Cerebellar cortex (tissue), 1 donor: ENCODE measurements at regions not wholly inside any gene's neighbourhood (a gene's known extent, or its start where the extent isn't known, plus 50 kb on each side); places are given as distances from the start of the nearest gene placed in this dataset.

Source experiments
- DNase-seq: peaks from one replicate; pipeline ENCODE4 v3.0.0-alpha.2; 2015; ENCODE audit warnings: low spot score

DNA sequence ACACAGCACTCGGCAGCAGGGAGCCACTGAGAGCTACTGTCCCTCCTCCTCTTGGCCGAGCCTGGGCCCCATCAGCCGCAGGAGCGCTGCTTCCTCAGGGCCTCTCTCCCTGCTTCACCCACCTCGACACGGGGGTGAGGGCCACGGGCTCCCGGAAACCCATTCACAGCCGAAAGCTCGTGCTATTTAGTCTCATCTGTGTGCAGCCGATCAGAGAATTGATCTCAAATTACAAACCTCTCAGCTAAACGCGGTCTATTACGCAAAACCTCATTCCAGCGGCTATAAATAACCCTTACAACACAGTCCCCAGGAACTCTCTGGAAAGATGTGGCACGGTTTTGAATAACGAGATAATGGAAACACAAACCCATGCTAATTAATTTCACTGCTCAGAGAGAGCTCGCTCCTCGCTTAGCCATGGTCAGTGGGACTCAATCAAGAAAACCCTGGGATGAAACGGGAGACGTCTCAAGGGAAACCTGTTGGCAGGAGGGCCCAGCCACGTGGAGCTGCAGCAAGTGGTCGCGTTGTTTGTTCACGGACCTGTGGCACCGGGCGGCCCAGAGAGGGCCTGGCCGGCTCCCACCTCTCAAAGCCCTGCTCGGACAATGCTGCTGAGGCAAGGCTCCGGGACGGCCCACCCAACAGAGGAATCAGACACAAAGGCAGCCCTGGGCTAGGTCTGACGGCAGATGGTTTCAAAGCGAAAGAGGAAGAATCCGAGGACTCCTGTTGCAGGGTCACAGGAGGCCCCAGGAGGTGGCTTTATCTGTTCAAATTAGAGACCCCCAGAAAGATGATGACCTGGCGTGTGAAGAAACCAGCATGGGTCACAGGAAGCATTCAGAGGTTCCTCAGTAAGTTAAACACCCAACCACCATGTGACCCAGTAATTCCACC, 210.5 kb downstream of the CTTN start:
- no peak for DNase-seq

DNA sequence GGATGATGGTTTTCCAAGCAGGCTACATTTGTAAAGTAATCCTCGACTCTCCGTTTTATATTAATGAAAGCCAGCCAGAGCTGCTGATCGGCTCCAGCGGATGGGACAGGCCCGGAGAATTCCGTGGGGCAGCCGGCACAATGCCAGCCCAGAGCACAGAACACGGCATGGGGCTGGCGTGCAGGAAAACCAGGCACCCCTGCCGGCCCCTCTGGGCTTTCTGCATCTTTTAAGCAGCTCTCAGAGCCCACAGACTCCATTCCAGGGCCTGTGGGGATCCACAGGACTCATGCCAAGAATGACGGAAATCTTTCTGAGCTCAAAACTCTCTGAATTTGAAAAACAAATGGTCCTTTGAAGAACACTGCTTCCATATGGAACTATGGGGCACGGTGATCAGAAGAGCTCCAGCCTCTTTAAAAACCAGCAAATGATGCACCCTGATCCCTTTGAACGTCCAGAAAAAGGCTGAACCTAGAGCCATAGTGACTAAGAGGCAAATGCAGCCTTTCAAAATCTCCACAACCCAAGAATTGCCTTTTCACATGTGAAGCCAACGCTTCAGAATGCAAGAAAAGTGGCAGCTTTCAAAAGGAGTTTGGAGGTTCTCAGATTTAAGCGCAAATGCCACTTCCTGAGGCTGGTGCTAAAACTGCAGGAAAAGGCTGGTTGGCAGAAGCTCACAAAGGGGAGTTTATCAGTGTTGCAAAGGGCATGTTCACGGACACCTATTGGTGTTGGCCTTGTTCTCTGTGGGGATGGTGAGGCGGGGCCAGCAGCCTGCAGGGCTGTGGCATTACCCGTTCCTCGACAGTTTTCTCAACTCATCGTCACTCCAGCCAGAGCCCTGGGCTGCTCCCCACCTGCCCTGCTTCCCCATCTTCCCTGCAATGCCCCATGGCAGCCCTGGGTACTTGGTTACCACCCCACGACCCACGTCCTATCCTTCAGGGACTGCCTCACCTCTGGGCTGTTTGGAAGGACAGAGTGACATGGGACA, 212.5 kb downstream of the CTTN start:
- no peak for DNase-seq

DNA sequence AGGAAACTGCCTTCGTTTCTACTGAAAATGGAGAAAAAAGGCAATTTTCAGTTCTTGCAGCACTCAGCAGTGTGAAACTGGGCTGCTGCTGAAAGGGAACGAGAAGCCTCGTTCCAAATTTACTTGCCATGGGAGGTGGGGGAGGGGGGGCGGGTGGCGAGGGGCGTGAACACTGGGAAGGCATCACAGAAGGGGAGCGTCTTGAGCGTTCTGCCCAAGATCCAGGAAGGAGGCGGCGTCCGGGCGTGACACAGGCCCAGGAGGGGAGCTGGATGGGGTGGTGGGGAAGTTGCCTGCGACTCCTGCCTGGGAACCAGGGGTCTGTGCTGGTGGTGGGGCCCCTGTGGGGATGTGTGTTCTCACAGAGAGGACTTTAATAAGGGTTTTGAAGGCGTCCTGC, 213.5 kb downstream of the CTTN start:
- DNase-seq: no peak

DNA sequence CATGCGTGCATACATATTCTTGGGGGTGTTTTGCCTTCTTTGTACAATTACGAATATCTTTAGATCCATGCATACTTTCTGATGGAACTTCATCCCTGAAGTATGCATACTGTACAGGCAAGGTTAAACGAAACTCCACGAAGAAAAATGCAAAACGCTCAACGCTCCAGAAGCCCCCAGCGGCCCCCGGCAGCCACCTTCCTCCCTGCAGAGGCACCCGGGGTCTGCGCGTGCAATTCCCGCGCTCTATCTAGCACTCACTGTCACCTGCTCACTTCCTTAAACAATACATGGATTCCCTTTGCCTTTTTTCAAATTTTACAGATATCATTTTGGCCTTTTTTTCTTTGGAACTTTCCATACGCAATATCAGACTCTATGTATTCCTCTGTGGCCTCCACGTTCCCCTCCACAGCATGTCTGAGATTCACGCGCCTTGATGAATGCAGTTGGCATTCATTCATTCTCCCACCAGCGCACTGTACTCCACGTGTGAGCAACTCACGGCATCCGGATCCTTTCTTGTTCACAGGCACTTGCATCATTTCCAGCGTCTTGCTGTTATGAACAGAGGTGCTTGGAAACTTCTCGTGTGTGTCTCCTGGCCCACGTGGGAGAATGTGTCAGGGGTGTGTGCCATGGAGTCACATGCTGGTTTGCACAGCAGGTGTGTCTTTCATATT, 214.3 kb downstream of the CTTN start:
- DNase-seq: no peak

DNA sequence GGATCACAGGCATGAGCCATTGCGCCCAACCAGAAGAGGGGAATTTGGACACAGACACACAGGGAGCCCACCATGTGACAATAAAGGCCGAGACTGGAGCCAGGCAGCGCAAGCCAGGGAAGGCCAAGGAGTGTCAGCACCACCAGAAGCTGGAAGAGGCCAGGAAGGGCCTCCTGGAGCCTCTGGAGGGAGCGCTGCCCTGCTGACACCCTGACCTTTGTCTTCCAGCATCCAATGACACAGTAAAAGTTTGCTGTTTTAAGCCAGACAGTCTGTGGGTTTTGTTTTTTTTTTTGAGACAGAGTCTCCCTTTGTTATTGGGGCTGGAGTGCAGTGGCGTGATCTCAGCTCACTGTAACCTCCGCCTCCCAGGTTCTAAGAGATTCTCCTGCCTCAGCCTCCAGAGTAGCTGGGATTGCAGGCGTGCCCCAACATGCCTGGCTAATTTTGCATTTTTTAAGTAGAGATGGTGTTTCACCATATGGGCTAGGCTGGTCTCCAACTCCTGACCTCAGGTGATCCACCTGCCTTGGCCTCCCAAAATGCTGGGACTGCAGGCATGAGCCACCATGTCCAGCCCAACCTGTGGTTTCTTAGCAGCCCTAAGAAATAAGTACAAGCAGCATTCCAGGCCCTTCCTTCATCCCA, 215.8 kb downstream of the CTTN start:
- no peak for DNase-seq

DNA sequence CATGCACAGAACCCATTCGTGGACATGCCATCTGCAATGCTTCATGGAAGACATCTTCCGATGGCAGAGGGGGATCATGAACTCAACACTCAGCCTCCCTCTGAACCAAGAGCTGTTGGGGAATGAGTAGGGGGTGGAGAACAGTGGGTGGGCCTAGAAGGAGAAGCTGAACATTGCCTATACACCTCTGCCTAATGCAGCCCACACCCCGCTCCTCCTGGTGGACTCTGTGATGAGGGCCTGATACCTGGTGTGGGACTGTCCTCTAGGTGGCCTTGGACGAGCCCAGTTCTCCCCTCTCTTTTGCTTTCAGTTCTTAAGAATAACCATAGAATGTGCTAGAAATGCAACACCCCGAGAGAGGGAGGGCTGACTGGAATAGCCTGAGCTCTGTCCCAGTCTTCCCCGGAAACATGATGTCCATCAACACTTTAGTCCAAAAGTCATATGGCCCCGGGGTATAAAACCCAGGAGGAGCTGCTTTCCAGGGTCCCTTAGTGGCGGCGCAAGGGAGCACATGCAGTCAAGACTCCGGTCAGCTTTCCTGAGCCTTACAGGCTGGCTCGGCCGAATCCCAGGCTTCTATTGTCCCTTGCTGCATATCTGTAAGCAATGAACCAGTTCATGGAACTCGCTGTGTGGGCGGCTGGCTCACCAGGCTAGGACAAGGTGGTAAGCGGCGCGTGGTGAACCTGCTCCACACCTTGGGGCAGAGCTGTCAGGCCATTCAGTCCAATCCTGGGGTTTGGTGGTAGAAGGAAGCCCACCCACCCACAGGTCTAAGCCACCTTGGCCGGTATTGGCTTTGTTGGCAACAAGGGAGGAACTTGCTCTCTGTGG, 216.9 kb downstream of the CTTN start:
- DNase-seq: no peak

DNA sequence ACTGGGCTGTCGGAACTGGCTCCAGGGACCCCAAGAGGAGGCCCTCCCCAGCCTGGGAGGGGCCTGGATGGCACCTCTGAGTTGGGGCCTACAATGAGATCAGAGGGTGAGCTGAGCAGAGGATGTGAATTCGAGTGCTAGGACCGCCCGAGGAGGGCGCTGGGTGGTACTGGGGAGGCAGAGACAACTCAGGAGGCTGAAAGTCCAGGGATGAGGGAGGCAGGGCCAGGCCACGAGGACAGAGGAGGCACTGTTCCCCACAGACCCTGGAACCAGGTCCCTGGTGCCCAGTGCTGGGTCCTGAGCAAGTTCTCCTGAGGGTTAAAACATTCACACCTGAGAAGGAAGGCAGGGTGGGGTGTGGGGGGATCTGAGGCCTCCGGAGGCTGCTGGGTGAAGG, 218.0 kb downstream of the CTTN start:
- DNase-seq: no peak

DNA sequence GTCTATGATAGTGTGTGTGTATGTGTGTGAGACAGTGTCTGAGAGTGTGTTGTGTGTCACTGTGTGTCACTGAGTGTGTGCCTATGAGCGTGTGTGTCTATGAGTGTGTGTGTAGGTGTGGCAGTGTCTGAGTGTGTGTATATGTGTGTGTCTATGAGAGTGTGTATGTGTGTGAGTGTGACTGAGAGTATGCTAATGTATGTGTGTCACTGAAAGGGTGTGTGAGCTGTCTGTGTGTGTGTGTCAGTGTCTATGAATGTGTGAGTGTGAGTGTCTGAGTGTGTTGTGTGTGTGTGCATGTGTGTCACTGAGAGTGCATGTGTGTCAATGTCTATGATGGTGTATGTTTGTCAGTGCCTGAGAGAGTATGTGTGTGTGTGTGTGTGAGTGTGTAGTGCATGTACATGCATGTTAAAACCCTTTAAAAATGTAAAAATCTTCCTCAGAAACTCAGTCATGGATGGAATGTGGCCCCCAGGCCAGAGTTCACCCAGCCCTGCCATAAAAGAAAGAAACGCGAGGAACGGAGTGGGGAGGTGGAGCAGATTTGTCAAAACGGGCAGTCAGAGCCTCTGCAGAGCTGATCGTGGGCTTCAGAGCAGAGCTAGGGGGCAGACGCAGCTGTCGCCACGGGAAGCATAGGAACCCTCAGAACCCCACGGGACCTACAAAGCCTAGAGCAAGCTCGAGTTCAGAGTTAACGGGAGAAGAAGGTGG, 218.8 kb downstream of the CTTN start:
- DNase-seq: no peak

DNA sequence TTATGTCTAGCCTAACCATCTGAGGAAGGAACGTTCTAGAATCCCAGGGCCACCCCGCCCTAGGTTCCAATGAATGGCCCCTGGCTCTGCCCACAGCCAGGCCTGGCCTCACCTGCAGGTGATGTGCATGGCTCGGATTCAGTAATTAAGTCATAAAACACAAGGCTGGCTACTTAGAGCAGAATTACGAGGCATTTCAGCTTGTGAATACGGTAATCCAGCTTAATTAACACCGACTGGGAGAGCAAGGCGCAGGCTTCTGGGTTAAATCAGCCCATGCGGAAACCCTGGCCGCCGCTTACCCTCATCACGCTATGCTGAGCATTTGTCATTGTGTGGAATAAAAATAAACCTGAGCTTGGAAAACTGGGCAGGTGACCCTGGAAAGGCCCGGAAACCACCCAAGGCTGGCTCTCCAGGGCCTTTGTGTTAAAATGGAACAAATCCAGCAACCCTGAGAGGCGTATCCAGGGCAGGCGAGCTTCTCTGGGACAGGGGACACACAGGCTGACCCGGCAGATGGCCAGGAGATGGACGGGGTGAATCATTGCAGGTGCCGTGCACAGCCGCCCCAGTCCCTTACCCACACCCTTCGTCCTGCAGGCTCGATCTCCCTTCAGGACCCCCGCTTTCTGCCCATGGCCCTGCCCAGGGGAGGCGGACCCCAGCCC, 220.2 kb downstream of the CTTN start:
- DNase-seq: peak; percentile 68

DNA sequence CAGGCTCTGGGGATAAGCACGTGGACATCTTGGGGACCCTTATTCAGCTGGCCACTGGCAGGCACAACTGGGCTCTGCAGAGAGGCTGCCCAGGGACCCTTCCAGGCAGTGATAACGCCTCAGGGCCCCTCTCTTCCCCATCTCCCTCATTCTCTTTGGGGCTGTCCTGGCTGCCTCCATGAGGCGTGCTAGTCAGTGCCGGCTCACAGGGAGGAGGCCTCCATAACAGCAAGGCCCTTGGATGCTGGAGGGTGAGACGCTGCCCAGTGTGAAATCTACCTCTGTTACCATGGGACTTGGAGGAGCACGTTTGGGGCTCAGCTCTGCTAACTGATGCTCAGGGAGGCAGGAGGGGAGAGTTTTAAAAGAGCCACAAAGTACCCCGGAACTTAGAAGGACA, 221.3 kb downstream of the CTTN start:
- no peak for DNase-seq

DNA sequence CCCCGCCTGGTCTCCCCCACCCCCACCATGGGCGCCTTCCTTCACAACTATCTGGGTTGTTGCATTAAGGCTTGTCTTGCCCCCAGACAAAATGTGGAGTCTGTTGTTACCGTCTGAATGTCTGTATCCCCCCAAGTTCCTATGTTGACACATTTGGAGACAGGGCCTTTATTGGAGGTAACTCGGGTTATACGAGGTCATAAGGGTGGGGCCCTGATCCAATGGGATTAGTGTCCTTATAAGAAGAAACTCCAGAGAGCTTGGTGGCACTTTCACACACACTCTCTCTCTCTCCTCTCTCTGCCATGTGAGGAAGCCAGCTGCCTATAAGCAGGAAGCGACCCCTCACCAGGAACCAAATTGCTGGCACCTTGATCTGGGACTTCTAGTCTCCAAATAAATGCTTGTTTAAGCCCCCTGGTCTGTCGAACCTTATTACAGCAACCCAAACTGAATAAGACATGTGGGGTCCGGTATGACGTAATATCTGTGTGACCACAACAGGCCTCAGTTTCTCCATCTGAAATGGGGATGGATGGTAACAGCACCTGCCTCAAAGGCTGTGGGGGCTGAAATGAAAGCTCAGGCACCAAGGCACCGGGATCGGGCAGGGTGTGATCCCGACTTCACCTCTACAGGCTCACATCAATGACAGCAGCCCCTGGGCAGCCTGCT, 222.3 kb downstream of the CTTN start:
- DNase-seq: no peak

DNA sequence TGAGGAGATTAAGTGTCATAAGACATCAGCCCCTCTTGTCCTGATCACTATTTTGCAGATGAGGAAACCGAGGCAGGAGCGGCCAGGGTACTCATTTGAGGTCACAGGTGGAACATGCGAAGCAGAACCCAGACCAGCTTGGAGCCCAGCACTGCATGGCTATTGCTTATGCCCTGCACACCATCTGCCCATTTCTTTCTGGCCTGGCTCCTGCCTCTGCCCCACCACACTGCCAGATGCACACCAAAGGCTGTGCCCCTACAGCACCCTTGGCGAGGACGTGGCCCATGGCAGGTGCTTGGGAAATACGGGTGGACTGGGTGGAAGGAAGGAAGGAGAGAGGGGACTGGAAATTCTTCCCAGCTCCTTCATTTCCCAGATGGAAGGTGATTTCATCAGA, 222.9 kb downstream of the CTTN start:
- no peak for DNase-seq

DNA sequence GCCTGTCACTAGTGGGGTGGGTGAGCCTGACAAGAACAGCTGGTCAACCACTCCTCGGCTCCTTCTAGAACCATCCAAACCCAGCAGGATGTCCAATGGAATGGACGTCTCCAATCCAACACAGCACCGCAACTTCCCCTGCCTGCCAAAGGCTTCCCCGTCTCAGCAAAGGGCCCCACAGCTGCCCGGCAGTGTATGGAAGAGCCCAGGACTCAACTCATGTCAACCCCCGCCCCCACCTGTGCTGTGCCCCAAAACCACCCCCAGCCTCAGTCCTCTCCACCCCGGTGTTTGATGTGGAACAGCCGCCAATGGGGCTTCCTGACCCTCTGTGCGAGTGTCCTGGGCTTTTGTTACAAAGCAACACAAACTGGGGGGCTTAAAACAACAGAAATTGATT, 223.8 kb downstream of the CTTN start:
- DNase-seq: no peak

DNA sequence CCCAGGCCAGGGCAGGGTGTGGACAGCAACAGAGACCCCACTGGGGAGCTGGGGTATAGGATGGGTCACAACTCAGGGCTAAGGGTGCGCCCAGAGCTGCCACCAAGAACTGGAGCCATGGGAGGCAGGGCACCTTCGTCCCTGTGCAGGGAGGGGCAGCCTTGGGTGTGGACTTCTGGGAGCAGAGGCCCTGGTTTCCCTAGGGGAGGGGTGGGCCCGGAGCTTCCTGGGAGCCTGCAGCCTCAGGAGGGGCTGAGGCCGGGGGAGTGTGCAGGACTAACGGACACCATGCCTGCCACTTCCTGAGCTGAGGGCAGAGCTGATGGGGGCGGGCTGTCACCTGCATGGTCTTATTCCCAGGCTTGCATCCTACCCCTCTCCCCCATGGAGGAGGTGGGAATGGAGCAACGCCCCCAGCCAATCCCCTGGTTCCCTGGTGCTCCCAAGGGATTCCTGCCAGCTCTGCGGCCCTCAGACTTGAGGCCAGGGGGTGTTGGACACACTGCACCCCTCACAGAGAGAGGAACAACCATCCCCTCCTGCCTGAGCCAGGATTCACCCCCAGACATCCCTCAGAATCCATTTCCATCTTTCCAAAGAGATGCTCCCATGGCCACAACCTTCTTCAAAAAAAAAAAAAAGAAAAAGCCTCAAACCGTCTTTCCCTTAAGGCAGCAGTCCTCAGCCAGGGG, 225.7 kb downstream of the CTTN start:
- DNase-seq: no peak

DNA sequence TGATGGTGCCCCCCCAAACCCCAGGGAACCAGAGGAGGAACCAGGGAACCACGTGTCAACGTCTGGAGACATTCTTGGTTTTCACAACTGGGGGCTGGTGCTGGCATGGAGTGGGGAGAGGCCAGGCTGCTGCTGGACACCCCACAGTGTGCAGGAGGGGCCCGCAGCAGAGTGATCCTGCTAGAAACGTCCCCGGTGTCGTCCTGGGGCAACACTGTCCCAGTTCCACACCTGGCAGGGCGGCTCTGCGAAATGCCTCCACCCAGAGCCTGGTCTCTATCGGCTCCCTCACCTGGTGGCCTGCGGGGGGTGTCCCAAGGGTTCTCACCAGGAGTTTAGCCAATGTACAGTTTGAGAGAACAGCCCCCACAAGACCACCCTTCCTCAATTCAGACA, 226.3 kb downstream of the CTTN start:
- DNase-seq: no peak

DNA sequence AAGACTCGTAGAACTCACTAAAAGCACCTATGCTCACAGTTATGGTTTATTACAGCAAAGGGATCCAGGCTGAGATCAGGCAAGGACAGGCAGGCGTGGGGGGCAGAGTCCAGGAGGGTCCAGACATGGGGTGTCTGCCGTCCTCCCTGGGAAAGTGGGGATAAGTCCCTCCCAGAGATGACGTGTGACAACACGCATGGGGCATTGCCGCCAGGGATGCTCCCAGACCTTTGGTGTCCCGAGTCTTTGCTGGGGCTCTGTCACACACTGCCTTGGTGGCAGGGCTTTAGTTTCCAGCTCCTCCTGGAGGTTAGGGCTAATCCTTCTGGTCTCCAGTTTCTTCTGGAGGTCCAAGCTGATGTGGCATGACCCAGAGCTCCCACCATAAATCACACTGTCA, 226.7 kb downstream of the CTTN start:
- DNase-seq: no peak

DNA sequence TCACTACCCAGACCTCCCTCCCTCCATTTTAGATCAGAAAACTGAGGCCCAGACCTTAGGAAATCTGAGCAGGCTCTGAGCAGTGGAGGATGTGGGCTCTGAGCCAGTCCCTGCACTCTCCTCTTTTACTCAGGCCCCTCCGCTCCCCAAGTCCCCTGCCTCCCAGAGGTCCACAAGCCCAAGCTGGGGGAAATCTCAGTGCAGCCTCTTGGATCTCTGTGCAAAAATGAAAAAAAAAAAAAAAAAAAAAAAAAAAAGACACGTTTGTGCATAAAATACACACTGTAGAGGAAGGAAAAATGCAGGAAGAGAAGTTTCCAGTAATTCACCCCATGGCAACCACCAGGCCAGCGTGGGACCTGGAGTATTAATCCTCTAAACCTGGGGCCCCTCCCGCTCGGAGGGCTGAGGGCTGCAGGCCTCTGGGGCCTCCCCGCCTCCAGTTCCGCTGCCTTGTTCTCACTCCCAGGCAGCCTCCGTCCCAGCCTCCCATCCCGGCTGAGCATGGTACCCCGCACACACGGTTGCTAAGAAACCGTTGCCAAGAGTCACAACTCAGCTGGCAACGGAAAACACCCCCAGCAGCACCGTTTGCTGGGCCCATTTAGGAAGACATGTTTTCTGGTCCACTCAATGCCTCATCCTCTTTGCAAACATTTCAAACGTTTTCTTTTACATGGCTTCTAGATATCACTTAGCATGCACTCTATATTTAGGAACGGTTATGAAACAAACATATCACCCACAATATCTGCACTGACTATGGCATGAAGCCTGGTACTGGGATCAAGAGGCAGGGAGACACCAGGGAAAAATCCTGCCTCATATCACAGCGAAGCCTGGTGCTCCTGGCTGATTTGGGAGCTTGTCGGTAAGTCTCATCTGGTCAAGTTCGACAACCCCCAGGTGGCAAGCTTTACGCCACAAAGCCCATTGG, 227.5 kb downstream of the CTTN start:
- no peak for DNase-seq
